ENCODE measurements at regions not wholly inside any gene's neighbourhood (a gene's known extent, or its start where the extent isn't known, plus 50 kb on each side); places are given as distances from the start of the nearest gene placed in this dataset.

GRCh38 chr3:31187380-31187779 is 292.9 kb upstream of the GADL1 start:
- no peaks in the 10 kb centered on the region for H3K36me3 ChIP-seq (ENCODE audit: control insufficient read depth, insufficient read depth, low read length)
- H3K27ac ChIP-seq (ENCODE audit: low read length) = no peak overlapping the region
- peaks cover 18% of the 10 kb centered on the region for H3K4me1 ChIP-seq (ENCODE audit: control insufficient read depth, insufficient read depth, low read length)
- no peak for DNase-seq
- no peak overlapping the region for H3K4me3 ChIP-seq (ENCODE audit: low read length)
- H3K9me3 ChIP-seq (replicated peaks; ENCODE audit: control insufficient read depth, low read depth, low read length) = no peaks in the 10 kb centered on the region
- WGBS (ENCODE audit: insufficient coverage) = no CpG with 5 or more reads among the region's 1 CpG
- no peaks in the 10 kb centered on the region for H3K27me3 ChIP-seq (ENCODE audit: control insufficient read depth, insufficient read depth, low read length)

- peaks cover 18% of the 10 kb centered on the region for H3K4me1 ChIP-seq (ENCODE audit: control insufficient read depth, insufficient read depth, low read length)
- peak; percentile 95 for DNase-seq
- H3K27me3 ChIP-seq (ENCODE audit: control insufficient read depth, insufficient read depth, low read length) = no peaks in the 10 kb centered on the region
- H3K9me3 ChIP-seq (replicated peaks; ENCODE audit: control insufficient read depth, low read depth, low read length) = no peaks in the 10 kb centered on the region
- no peak overlapping the region for H3K4me3 ChIP-seq (ENCODE audit: low read length)
- no peaks in the 10 kb centered on the region for H3K36me3 ChIP-seq (ENCODE audit: control insufficient read depth, insufficient read depth, low read length)
- peak overlapping the region; percentile 43 for H3K27ac ChIP-seq (ENCODE audit: low read length)
- WGBS (ENCODE audit: insufficient coverage) = 19% methylated on average over 2 of the region's 6 CpGs
These were observed 293.7 kb upstream of the GADL1 start for GRCh38 chr3:31188112-31188511.

DNA sequence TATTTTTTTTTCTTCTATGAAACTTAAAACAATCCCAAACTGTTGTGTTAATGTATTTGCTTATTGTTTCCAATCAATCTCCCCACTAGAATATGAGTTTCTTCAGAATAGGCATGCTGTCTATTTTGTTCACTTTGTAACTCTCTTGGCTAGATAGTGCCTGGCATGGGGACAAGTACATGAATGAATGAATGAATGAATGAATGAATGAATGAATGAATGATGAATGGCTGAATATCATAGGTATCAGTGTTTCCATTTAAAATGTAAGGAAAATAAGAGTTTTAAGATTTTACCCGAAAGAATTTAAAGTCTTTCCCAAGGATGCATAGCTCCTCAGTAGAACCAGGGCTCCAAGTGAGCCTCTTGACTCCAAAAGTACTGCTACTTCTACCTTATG is 294.9 kb upstream of the GADL1 start:
- Histone ChIP-seq H3K27ac (ENCODE audit: low read length) (no peak overlapping the region), H3K9me3 (replicated peaks; ENCODE audit: control insufficient read depth, low read depth, low read length) (no peaks in the 10 kb centered on the region), H3K27me3 (ENCODE audit: control insufficient read depth, insufficient read depth, low read length) (no peaks in the 10 kb centered on the region), H3K36me3 (ENCODE audit: control insufficient read depth, insufficient read depth, low read length) (no peaks in the 10 kb centered on the region), H3K4me3 (ENCODE audit: low read length) (no peak overlapping the region), H3K4me1 (ENCODE audit: control insufficient read depth, insufficient read depth, low read length) (peaks cover 16% of the 10 kb centered on the region)
- no peak for DNase-seq
- WGBS (ENCODE audit: insufficient coverage) = no CpG with 5 or more reads among the region's 1 CpG

GRCh38 chr3:31189971-31190370 is 295.5 kb upstream of the GADL1 start:
- Histone ChIP-seq H3K9me3 (replicated peaks; ENCODE audit: control insufficient read depth, low read depth, low read length) (no peaks in the 10 kb centered on the region), H3K4me3 (ENCODE audit: low read length) (no peak overlapping the region), H3K27me3 (ENCODE audit: control insufficient read depth, insufficient read depth, low read length) (no peaks in the 10 kb centered on the region), H3K27ac (ENCODE audit: low read length) (no peak overlapping the region), H3K4me1 (ENCODE audit: control insufficient read depth, insufficient read depth, low read length) (peaks cover 12% of the 10 kb centered on the region), H3K36me3 (ENCODE audit: control insufficient read depth, insufficient read depth, low read length) (no peaks in the 10 kb centered on the region)
- DNase-seq = no peak

GRCh38 chr3:31191354-31191753 is 296.9 kb upstream of the GADL1 start:
- no peaks in the 10 kb centered on the region for H3K9me3 ChIP-seq (replicated peaks; ENCODE audit: control insufficient read depth, low read depth, low read length)
- H3K4me3 ChIP-seq (ENCODE audit: low read length) = no peak overlapping the region
- 74% methylated on average over 4 of the region's 6 CpGs for WGBS (ENCODE audit: insufficient coverage)
- H3K27ac ChIP-seq (ENCODE audit: low read length) = no peak overlapping the region
- H3K27me3 ChIP-seq (ENCODE audit: control insufficient read depth, insufficient read depth, low read length) = no peaks in the 10 kb centered on the region
- no peaks in the 10 kb centered on the region for H3K36me3 ChIP-seq (ENCODE audit: control insufficient read depth, insufficient read depth, low read length)
- DNase-seq = no peak
- peaks cover 9% of the 10 kb centered on the region for H3K4me1 ChIP-seq (ENCODE audit: control insufficient read depth, insufficient read depth, low read length)

GRCh38 chr3:31193429-31193828 is 299.0 kb upstream of the GADL1 start:
- H3K9me3 ChIP-seq (replicated peaks; ENCODE audit: control insufficient read depth, low read depth, low read length) = no peaks in the 10 kb centered on the region
- H3K27me3 ChIP-seq (ENCODE audit: control insufficient read depth, insufficient read depth, low read length) = no peaks in the 10 kb centered on the region
- WGBS (ENCODE audit: insufficient coverage) = 100% methylated on average over 1 of the region's 2 CpGs
- H3K4me3 ChIP-seq (ENCODE audit: low read length) = no peak overlapping the region
- H3K27ac ChIP-seq (ENCODE audit: low read length) = no peak overlapping the region
- peaks cover 19% of the 10 kb centered on the region for H3K4me1 ChIP-seq (ENCODE audit: control insufficient read depth, insufficient read depth, low read length)
- no peak for DNase-seq
- no peaks in the 10 kb centered on the region for H3K36me3 ChIP-seq (ENCODE audit: control insufficient read depth, insufficient read depth, low read length)

- WGBS (ENCODE audit: insufficient coverage) = no CpG with 5 or more reads among the region's 1 CpG
- Histone ChIP-seq H3K27ac (ENCODE audit: low read length) (no peak overlapping the region), H3K9me3 (replicated peaks; ENCODE audit: control insufficient read depth, low read depth, low read length) (no peaks in the 10 kb centered on the region), H3K4me3 (ENCODE audit: low read length) (no peak overlapping the region), H3K36me3 (ENCODE audit: control insufficient read depth, insufficient read depth, low read length) (no peaks in the 10 kb centered on the region), H3K27me3 (ENCODE audit: control insufficient read depth, insufficient read depth, low read length) (no peaks in the 10 kb centered on the region), H3K4me1 (ENCODE audit: control insufficient read depth, insufficient read depth, low read length) (peaks cover 18% of the 10 kb centered on the region)
- DNase-seq = no peak
These were observed 299.4 kb upstream of the GADL1 start for GRCh38 chr3:31193871-31194270.

GRCh38 chr3:31196261-31196660 is 301.8 kb upstream of the GADL1 start:
- H3K4me1 ChIP-seq (ENCODE audit: control insufficient read depth, insufficient read depth, low read length) = peaks cover 18% of the 10 kb centered on the region
- no peaks in the 10 kb centered on the region for H3K27me3 ChIP-seq (ENCODE audit: control insufficient read depth, insufficient read depth, low read length)
- DNase-seq = no peak
- H3K4me3 ChIP-seq (ENCODE audit: low read length) = no peak overlapping the region
- no peaks in the 10 kb centered on the region for H3K36me3 ChIP-seq (ENCODE audit: control insufficient read depth, insufficient read depth, low read length)
- H3K9me3 ChIP-seq (replicated peaks; ENCODE audit: control insufficient read depth, low read depth, low read length) = no peaks in the 10 kb centered on the region
- H3K27ac ChIP-seq (ENCODE audit: low read length) = peak overlapping the region; percentile 66

- no peaks in the 10 kb centered on the region for H3K9me3 ChIP-seq (replicated peaks; ENCODE audit: control insufficient read depth, low read depth, low read length)
- peak overlapping the region; percentile 32 for H3K27ac ChIP-seq (ENCODE audit: low read length)
- no peaks in the 10 kb centered on the region for H3K36me3 ChIP-seq (ENCODE audit: control insufficient read depth, insufficient read depth, low read length)
- DNase-seq = peak; percentile 84
- 17% methylated on average over 2 of the region's 7 CpGs for WGBS (ENCODE audit: insufficient coverage)
- no peak overlapping the region for H3K4me3 ChIP-seq (ENCODE audit: low read length)
- peaks cover 18% of the 10 kb centered on the region for H3K4me1 ChIP-seq (ENCODE audit: control insufficient read depth, insufficient read depth, low read length)
- no peaks in the 10 kb centered on the region for H3K27me3 ChIP-seq (ENCODE audit: control insufficient read depth, insufficient read depth, low read length)
These were observed 302.5 kb upstream of the GADL1 start for GRCh38 chr3:31196881-31197364.

GRCh38 chr3:31197941-31198340 is 303.5 kb upstream of the GADL1 start:
- H3K36me3 ChIP-seq (ENCODE audit: control insufficient read depth, insufficient read depth, low read length) = no peaks in the 10 kb centered on the region
- 68% methylated on average over 2 of the region's 2 CpGs for WGBS (ENCODE audit: insufficient coverage)

GRCh38 chr3:31198890-31199289 is 304.4 kb upstream of the GADL1 start:
- H3K36me3 ChIP-seq (ENCODE audit: control insufficient read depth, insufficient read depth, low read length) = no peaks in the 10 kb centered on the region
- no peak overlapping the region for H3K4me3 ChIP-seq (ENCODE audit: low read length)
- no peaks in the 10 kb centered on the region for H3K9me3 ChIP-seq (replicated peaks; ENCODE audit: control insufficient read depth, low read depth, low read length)
- no peak for DNase-seq
- no peak overlapping the region for H3K27ac ChIP-seq (ENCODE audit: low read length)
- H3K27me3 ChIP-seq (ENCODE audit: control insufficient read depth, insufficient read depth, low read length) = no peaks in the 10 kb centered on the region
- peaks cover 18% of the 10 kb centered on the region for H3K4me1 ChIP-seq (ENCODE audit: control insufficient read depth, insufficient read depth, low read length)

More at GRCh38 chr3:31197941-31198340, 303.5 kb upstream of the GADL1 start:
- Histone ChIP-seq H3K4me1 (ENCODE audit: control insufficient read depth, insufficient read depth, low read length) (peaks cover 18% of the 10 kb centered on the region), H3K27ac (ENCODE audit: low read length) (no peak overlapping the region), H3K9me3 (replicated peaks; ENCODE audit: control insufficient read depth, low read depth, low read length) (no peaks in the 10 kb centered on the region), H3K4me3 (ENCODE audit: low read length) (no peak overlapping the region), H3K27me3 (ENCODE audit: control insufficient read depth, insufficient read depth, low read length) (no peaks in the 10 kb centered on the region)
- DNase-seq = no peak

Measured in muscle of leg (tissue), 3 donors.